Vagina (tissue), 2 donors: ENCODE measurements at regions not wholly inside any gene's neighbourhood (a gene's known extent, or its start where the extent isn't known, plus 50 kb on each side); places are given as distances from the start of the nearest gene placed in this dataset.

ENCODE experiments used
- DNase-seq, 2 donors: peaks; one replicate each; pipeline ENCODE4 v3.0.0-alpha.2; 2017; ENCODE audit errors: extremely low spot score in 2 of 2
- H3K27ac ChIP-seq: fragments of 200-600 bp; sonication (generic); one replicate; pipeline ENCODE4 v1.5.1; 2019
- H3K27me3 ChIP-seq: fragments of 200-600 bp; sonication (generic); one replicate; pipeline ENCODE4 v1.5.1; 2019
- H3K36me3 ChIP-seq, 2 donors: fragments of 200-600 bp; sonication (generic); one replicate each; pipeline ENCODE4 v1.5.1; 2017 to 2019
- H3K4me1 ChIP-seq: fragments of 200-600 bp; sonication (generic); one replicate; pipeline ENCODE4 v1.5.1; 2019
- H3K4me3 ChIP-seq, 2 donors: fragments of 200-600 bp; sonication (generic); 1 replicate in 1 of 2; 2 replicates in 1 of 2; pipeline ENCODE4 v1.5.1; 2016 to 2019
- H3K9me3 ChIP-seq: fragments of 200-600 bp; sonication (generic); one replicate; pipeline ENCODE4 v1.5.1; 2019
- CTCF ChIP-seq, 3 experiments: fragments of 450-650 bp in 2 of 3; fragments of 200-600 bp in 1 of 3; sonication (generic) in 1 of 3; IDR thresholded peaks; one replicate each; pipeline ENCODE4 v1.5.1; 2017 to 2019; ENCODE audit warnings: antibody characterized with exemption in 3 of 3, mild to moderate bottlenecking in 2 of 3, moderate library complexity in 2 of 3
- POLR2A ChIP-seq, 2 donors: fragments of 450-650 bp; IDR thresholded peaks; one replicate each; pipeline ENCODE4 v1.6.1; 2017; ENCODE audit warnings: antibody characterized with exemption in 2 of 2, mild to moderate bottlenecking in 2 of 2, moderate library complexity in 2 of 2
- POLR2AphosphoS5 ChIP-seq, 2 donors: sonication (generic); formaldehyde crosslinking; IDR thresholded peaks; one replicate each; pipeline ENCODE4 v1.9.0; 2017; ENCODE audit warnings: antibody characterized with exemption in 2 of 2, mild to moderate bottlenecking in 2 of 2, low read depth in 1 of 2; ENCODE audit not compliant: insufficient read depth in 1 of 2
- intact Hi-C: fragments of 100-400 bp; cut with DNase I; formaldehyde crosslinking; loops from one replicate; pipeline ENCODE4 v1.15.1; 2023

GRCh38 chr2:18299423-18300212 lies 260.8 kb downstream of the RDH14 start:
- no peaks in the 10 kb centered on the region for H3K27me3 ChIP-seq
- DNase-seq: no peak
- intact Hi-C loops: no loop called here
- H3K9me3 ChIP-seq: no peaks in the 10 kb centered on the region
- H3K36me3 ChIP-seq: no peaks in the 10 kb centered on the region
- TF ChIP-seq CTCF (IDR thresholded peaks at IDR 0.05) (no peak), POLR2AphosphoS5 (IDR thresholded peaks at IDR 0.05; ENCODE audit: insufficient read depth in 1 of 2, low read depth in 1 of 2) (no peak), POLR2A (IDR thresholded peaks at IDR 0.05) (no peak)
- H3K27ac ChIP-seq: no peak overlapping the region
- H3K4me3 ChIP-seq: no peak overlapping the region
- H3K4me1 ChIP-seq: no peaks in the 10 kb centered on the region

- H3K9me3 ChIP-seq: no peaks in the 10 kb centered on the region
- no peak overlapping the region for H3K4me3 ChIP-seq
- H3K4me1 ChIP-seq: no peaks in the 10 kb centered on the region
- no peak overlapping the region for H3K27ac ChIP-seq
- TF ChIP-seq POLR2A (IDR thresholded peaks at IDR 0.05) (no peak), CTCF (IDR thresholded peaks at IDR 0.05) (no peak)
- DNase-seq: no peak
- no peaks in the 10 kb centered on the region for H3K27me3 ChIP-seq
- intact Hi-C loops: no loop called here
- H3K36me3 ChIP-seq: no peaks in the 10 kb centered on the region
Observed at GRCh38 chr2:18297534-18298058, 262.9 kb downstream of the RDH14 start.

GRCh38 chr2:18290386-18290785 lies 270.1 kb downstream of the RDH14 start:
- no peak for DNase-seq
- Histone ChIP-seq H3K9me3 (no peaks in the 10 kb centered on the region), H3K27ac (no peak overlapping the region), H3K4me1 (no peaks in the 10 kb centered on the region), H3K27me3 (no peaks in the 10 kb centered on the region), H3K4me3 (no peak overlapping the region), H3K36me3 (no peaks in the 10 kb centered on the region)
- intact Hi-C loops: no loop called here
- no peak for TF ChIP-seq POLR2AphosphoS5 (IDR thresholded peaks at IDR 0.05; ENCODE audit: insufficient read depth in 1 of 2, low read depth in 1 of 2)
- TF ChIP-seq CTCF (IDR thresholded peaks at IDR 0.05): no peak
- no peak for TF ChIP-seq POLR2A (IDR thresholded peaks at IDR 0.05)

- intact Hi-C loops: no loop called here
- no peaks in the 10 kb centered on the region for H3K27me3 ChIP-seq
- H3K9me3 ChIP-seq: no peaks in the 10 kb centered on the region
Observed at GRCh38 chr2:18286897-18287296, 273.6 kb downstream of the RDH14 start.

More at GRCh38 chr2:18286897-18287296, 273.6 kb downstream of the RDH14 start:
- no peaks in the 10 kb centered on the region for H3K4me1 ChIP-seq
- DNase-seq: no peak
- H3K4me3 ChIP-seq: no peak overlapping the region
- no peak overlapping the region for H3K27ac ChIP-seq
- no peak for TF ChIP-seq CTCF (IDR thresholded peaks at IDR 0.05)
- TF ChIP-seq POLR2AphosphoS5 (IDR thresholded peaks at IDR 0.05; ENCODE audit: insufficient read depth in 1 of 2, low read depth in 1 of 2): no peak
- TF ChIP-seq POLR2A (IDR thresholded peaks at IDR 0.05): no peak
- H3K36me3 ChIP-seq: no peaks in the 10 kb centered on the region
